Lower leg skin (tissue), 3 donors: ENCODE measurements at regions not wholly inside any gene's neighbourhood (a gene's known extent, or its start where the extent isn't known, plus 50 kb on each side); places are given as distances from the start of the nearest gene placed in this dataset.

Experiments
- POLR2A ChIP-seq, 2 donors: fragments of 450-650 bp; IDR thresholded peaks; one replicate each; pipeline ENCODE4 v1.6.1; 2016 to 2017; ENCODE audit warnings: antibody characterized with exemption in 2 of 2, mild to moderate bottlenecking in 1 of 2, moderate library complexity in 1 of 2
- TF ChIP-seq, protein P1 (sequence below), 3 donors: fragments of 450-650 bp; IDR thresholded peaks; one replicate each; pipeline ENCODE4 v1.5.1; 2016; ENCODE audit warnings: antibody characterized with exemption in 3 of 3, mild to moderate bottlenecking in 3 of 3, moderate library complexity in 2 of 3

DNA sequence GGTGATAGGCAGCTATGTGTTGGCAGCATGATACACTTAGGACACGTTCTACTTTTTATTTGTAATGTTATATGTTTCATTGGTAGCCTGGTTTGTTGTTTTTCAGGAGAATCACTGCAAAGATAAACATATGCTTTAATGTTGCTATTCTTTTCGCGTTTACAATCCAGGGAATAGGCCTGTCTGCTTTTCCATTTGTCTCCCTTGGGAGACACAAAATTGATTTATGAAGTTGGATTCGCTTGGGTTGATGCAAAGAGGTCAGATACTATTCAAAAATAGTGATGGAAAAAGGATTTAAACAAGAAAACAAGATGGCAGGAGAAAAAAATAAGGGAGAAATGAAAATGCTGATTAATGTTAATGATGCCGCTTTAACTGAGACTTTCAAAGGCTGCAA is 179.5 kb upstream of the SOX4 start:
- TF ChIP-seq POLR2A (IDR thresholded peaks at IDR 0.05): no peak
- TF ChIP-seq, protein P1, sequence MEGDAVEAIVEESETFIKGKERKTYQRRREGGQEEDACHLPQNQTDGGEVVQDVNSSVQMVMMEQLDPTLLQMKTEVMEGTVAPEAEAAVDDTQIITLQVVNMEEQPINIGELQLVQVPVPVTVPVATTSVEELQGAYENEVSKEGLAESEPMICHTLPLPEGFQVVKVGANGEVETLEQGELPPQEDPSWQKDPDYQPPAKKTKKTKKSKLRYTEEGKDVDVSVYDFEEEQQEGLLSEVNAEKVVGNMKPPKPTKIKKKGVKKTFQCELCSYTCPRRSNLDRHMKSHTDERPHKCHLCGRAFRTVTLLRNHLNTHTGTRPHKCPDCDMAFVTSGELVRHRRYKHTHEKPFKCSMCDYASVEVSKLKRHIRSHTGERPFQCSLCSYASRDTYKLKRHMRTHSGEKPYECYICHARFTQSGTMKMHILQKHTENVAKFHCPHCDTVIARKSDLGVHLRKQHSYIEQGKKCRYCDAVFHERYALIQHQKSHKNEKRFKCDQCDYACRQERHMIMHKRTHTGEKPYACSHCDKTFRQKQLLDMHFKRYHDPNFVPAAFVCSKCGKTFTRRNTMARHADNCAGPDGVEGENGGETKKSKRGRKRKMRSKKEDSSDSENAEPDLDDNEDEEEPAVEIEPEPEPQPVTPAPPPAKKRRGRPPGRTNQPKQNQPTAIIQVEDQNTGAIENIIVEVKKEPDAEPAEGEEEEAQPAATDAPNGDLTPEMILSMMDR (IDR thresholded peaks at IDR 0.05): no peak
